ENCODE measurements at regions not wholly inside any gene's neighbourhood (a gene's known extent, or its start where the extent isn't known, plus 50 kb on each side); places are given as distances from the start of the nearest gene placed in this dataset.
"Not testable (repeated sequence)": the region's sequence is repeated elsewhere in the genome, so short reads cannot be mapped to it uniquely, and the experiment has no call there.

GRCh38 chr1:199020904-199021303 lies 382.1 kb downstream of the PTPRC start:
- Histone ChIP-seq H3K9me3 (ENCODE audit: control insufficient read depth in 4 of 4, insufficient read depth in 3 of 4, low read length in 3 of 4) (no peaks in the 10 kb centered on the region), H3K4me1 (ENCODE audit: control insufficient read depth in 5 of 5, insufficient read depth in 5 of 5, low read length in 5 of 5) (no peaks in the 10 kb centered on the region), H3K27me3 (ENCODE audit: control insufficient read depth in 3 of 3, insufficient read depth in 3 of 3, low read length in 2 of 3) (no peaks in the 10 kb centered on the region), H3K36me3 (ENCODE audit: control insufficient read depth in 4 of 4, insufficient read depth in 4 of 4, low read length in 4 of 4) (no peaks in the 10 kb centered on the region), H3K9ac (ENCODE audit: insufficient read depth in 1 of 2, low read length in 2 of 2) (no peak overlapping the region), H3K4me3 (no peak overlapping the region), H3K27ac (ENCODE audit: low read depth in 1 of 2, low read length in 1 of 2) (no peak overlapping the region)
- 46 to 78% methylated on average over 3 of the region's 3 CpGs for WGBS, 2 donors
- DNase-seq (no peak), ATAC-seq (ENCODE audit: insufficient read depth, low FRiP score) (no peak)
- no peak for TF ChIP-seq CTCF (IDR thresholded peaks at IDR 0.05; ENCODE audit: control extremely low read depth, extremely low read depth)

- ATAC-seq (ENCODE audit: insufficient read depth, low FRiP score) (no peak), DNase-seq (no peak)
- H3K27ac ChIP-seq (ENCODE audit: low read depth in 1 of 2, low read length in 1 of 2), result no peak overlapping the region
- no peak for TF ChIP-seq CTCF (IDR thresholded peaks at IDR 0.05; ENCODE audit: control extremely low read depth, extremely low read depth)
- WGBS, 2 donors, result 81 to 89% methylated on average over 2 of the region's 2 CpGs
- no peaks in the 10 kb centered on the region for H3K36me3 ChIP-seq (ENCODE audit: control insufficient read depth in 4 of 4, insufficient read depth in 4 of 4, low read length in 4 of 4)
- no peak overlapping the region for H3K4me3 ChIP-seq
- H3K27me3 ChIP-seq (ENCODE audit: control insufficient read depth in 3 of 3, insufficient read depth in 3 of 3, low read length in 2 of 3), result no peaks in the 10 kb centered on the region
- no peaks in the 10 kb centered on the region for H3K4me1 ChIP-seq (ENCODE audit: control insufficient read depth in 5 of 5, insufficient read depth in 5 of 5, low read length in 5 of 5)
- H3K9ac ChIP-seq (ENCODE audit: insufficient read depth in 1 of 2, low read length in 2 of 2), result no peak overlapping the region
- peaks cover 0 to 2% (median 0%) of the 10 kb centered on the region in 4 donors for H3K9me3 ChIP-seq (ENCODE audit: control insufficient read depth in 4 of 4, insufficient read depth in 3 of 4, low read length in 3 of 4)
Measured at GRCh38 chr1:199029401-199029800, 390.6 kb downstream of the PTPRC start.

- Histone ChIP-seq H3K9me3 (ENCODE audit: control insufficient read depth in 4 of 4, insufficient read depth in 3 of 4, low read length in 3 of 4) (peaks cover 0 to 2% (median 0%) of the 10 kb centered on the region in 4 donors), H3K27ac (ENCODE audit: low read depth in 1 of 2, low read length in 1 of 2) (no peak overlapping the region), H3K27me3 (ENCODE audit: control insufficient read depth in 3 of 3, insufficient read depth in 3 of 3, low read length in 2 of 3) (no peaks in the 10 kb centered on the region), H3K4me3 (no peak overlapping the region), H3K9ac (ENCODE audit: insufficient read depth in 1 of 2, low read length in 2 of 2) (no peak overlapping the region), H3K36me3 (ENCODE audit: control insufficient read depth in 4 of 4, insufficient read depth in 4 of 4, low read length in 4 of 4) (no peaks in the 10 kb centered on the region), H3K4me1 (ENCODE audit: control insufficient read depth in 5 of 5, insufficient read depth in 5 of 5, low read length in 5 of 5) (no peaks in the 10 kb centered on the region)
- DNase-seq, result no peak
- no peak for ATAC-seq (ENCODE audit: insufficient read depth, low FRiP score)
- WGBS, 2 donors, result 85 to 86% methylated on average over 2 of the region's 2 CpGs
- no peak for TF ChIP-seq CTCF (IDR thresholded peaks at IDR 0.05; ENCODE audit: control extremely low read depth, extremely low read depth)
Measured at GRCh38 chr1:199029855-199030254, 391.0 kb downstream of the PTPRC start.

GRCh38 chr1:199030541-199030940 lies 391.7 kb downstream of the PTPRC start:
- not testable (repeated sequence) for H3K9ac ChIP-seq (ENCODE audit: insufficient read depth in 1 of 2, low read length in 2 of 2); H3K36me3 ChIP-seq (ENCODE audit: control insufficient read depth in 4 of 4, insufficient read depth in 4 of 4, low read length in 4 of 4); H3K27ac ChIP-seq (ENCODE audit: low read depth in 1 of 2, low read length in 1 of 2); H3K27me3 ChIP-seq (ENCODE audit: control insufficient read depth in 3 of 3, insufficient read depth in 3 of 3, low read length in 2 of 3); ATAC-seq (ENCODE audit: insufficient read depth, low FRiP score); H3K9me3 ChIP-seq (ENCODE audit: control insufficient read depth in 4 of 4, insufficient read depth in 3 of 4, low read length in 3 of 4); H3K4me1 ChIP-seq (ENCODE audit: control insufficient read depth in 5 of 5, insufficient read depth in 5 of 5, low read length in 5 of 5); DNase-seq; H3K4me3 ChIP-seq
- 97% methylated on average over 2 of the region's 2 CpGs for WGBS, 2 donors

- WGBS, 2 donors, result 68 to 86% methylated on average over 1 of the region's 1 CpG
- H3K36me3 ChIP-seq (ENCODE audit: control insufficient read depth in 4 of 4, insufficient read depth in 4 of 4, low read length in 4 of 4); ATAC-seq (ENCODE audit: insufficient read depth, low FRiP score); H3K9me3 ChIP-seq (ENCODE audit: control insufficient read depth in 4 of 4, insufficient read depth in 3 of 4, low read length in 3 of 4); H3K27me3 ChIP-seq (ENCODE audit: control insufficient read depth in 3 of 3, insufficient read depth in 3 of 3, low read length in 2 of 3); H3K4me1 ChIP-seq (ENCODE audit: control insufficient read depth in 5 of 5, insufficient read depth in 5 of 5, low read length in 5 of 5); H3K4me3 ChIP-seq; H3K9ac ChIP-seq (ENCODE audit: insufficient read depth in 1 of 2, low read length in 2 of 2); H3K27ac ChIP-seq (ENCODE audit: low read depth in 1 of 2, low read length in 1 of 2); DNase-seq: not testable (repeated sequence)
Measured at GRCh38 chr1:199031170-199031569, 392.3 kb downstream of the PTPRC start.

GRCh38 chr1:199032479-199032878 lies 393.6 kb downstream of the PTPRC start:
- H3K27me3 ChIP-seq (ENCODE audit: control insufficient read depth in 3 of 3, insufficient read depth in 3 of 3, low read length in 2 of 3); H3K4me1 ChIP-seq (ENCODE audit: control insufficient read depth in 5 of 5, insufficient read depth in 5 of 5, low read length in 5 of 5); DNase-seq; H3K9ac ChIP-seq (ENCODE audit: insufficient read depth in 1 of 2, low read length in 2 of 2); H3K36me3 ChIP-seq (ENCODE audit: control insufficient read depth in 4 of 4, insufficient read depth in 4 of 4, low read length in 4 of 4); ATAC-seq (ENCODE audit: insufficient read depth, low FRiP score); H3K27ac ChIP-seq (ENCODE audit: low read depth in 1 of 2, low read length in 1 of 2); H3K4me3 ChIP-seq; H3K9me3 ChIP-seq (ENCODE audit: control insufficient read depth in 4 of 4, insufficient read depth in 3 of 4, low read length in 3 of 4): not testable (repeated sequence)
- WGBS, 2 donors, result 54 to 83% methylated on average over 3 of the region's 3 CpGs

Measured in lung (tissue), 11 donors.